GM12873 (cell line): ENCODE measurements at regions not wholly inside any gene's neighbourhood (a gene's known extent, or its start where the extent isn't known, plus 50 kb on each side); places are given as distances from the start of the nearest gene placed in this dataset.

Source experiments
- CTCF ChIP-seq: IDR thresholded peaks from 2 replicates; pipeline ENCODE4 v1.5.1; 2012; ENCODE audit warnings: low read depth, mild to moderate bottlenecking, moderate library complexity, low read length, control low read depth; ENCODE audit not compliant: insufficient read depth; ENCODE audit errors: missing control alignments

GRCh38 chr13:82330499-82330898 lies 1551.8 kb downstream of the SLITRK1 start:
- peak; percentile 53 for TF ChIP-seq CTCF

DNA sequence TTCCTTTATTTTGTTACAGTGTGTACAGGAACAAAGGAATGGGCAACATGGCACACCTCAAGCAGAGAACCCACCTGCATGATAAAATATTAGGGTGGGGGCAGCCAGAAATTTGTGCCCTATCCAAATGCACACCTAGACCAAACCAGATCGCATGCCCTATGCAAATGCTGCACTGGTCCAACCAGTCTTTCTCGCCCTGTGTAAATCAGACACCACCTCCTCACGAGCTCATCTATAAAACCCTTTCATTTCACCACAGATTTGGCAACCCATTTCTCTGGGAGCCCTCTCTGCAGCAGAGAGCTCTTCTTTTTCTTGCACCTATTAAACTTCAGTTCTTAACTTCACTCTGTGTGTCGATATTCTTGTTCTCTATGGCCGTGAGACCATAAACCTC lies 1559.2 kb downstream of the SLITRK1 start:
- TF ChIP-seq CTCF = no peak

DNA sequence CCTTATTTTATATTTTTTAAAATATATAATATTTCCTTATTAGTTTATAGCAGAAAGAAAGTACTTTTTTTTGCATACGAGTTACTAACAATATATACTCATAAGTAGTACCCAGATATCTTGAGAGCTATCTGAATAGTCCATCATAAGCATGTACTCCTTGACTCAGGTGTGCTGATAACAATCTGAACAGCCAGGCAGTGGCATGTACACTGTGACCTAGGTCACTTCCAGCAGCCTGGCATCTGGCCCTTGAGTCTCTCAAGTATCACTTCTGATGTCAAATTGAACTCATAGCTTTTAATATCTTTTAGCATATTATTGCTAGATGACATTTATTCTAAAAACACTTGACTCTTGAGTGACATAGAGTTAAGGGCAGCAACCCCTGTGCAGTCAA lies 1576.7 kb downstream of the SLITRK1 start:
- TF ChIP-seq CTCF = no peak

GRCh38 chr13:82298106-82298505 lies 1584.2 kb downstream of the SLITRK1 start:
- no peak for TF ChIP-seq CTCF

DNA sequence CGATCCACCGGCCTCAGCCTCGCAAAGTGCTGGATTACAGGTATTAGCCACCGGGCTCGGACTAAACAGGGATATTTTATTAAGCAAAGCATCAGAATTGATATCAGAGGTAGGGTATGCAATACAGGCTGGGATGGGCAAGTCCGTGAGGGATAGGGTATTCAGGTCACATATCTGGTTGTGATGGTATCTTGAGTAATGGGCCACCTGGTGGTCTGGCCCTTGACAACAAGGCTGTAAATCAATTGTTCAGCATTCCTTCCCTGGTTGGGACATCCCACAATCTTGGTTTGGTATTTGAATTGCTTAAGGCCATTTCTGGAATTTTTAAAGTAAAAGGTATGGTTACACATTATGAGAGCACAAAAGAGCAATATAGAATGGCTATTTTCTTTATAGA lies 1588.0 kb downstream of the SLITRK1 start:
- no peak for TF ChIP-seq CTCF

DNA sequence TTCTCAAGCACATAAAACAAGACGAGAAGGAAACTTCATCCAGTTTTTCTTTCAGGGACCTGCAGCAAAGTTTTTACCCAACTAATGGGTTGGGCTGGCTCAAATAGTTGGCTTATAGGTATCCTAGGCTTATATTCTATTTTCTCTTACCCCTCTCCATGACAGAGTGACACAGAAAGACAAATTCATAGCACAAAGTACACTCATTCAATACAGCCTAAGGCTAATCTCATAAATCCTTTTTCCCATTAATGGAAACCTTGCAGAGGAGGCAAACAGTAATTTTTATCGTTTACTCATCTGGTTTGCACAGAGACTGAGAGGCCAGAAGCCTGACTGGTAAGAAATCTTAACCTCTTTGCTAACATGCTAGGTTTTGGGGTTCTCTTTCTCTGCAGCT lies 1589.9 kb downstream of the SLITRK1 start:
- TF ChIP-seq CTCF = no peak

GRCh38 chr13:82291852-82292251 lies 1590.4 kb downstream of the SLITRK1 start:
- no peak for TF ChIP-seq CTCF
